Neuronal stem cell (in vitro differentiated cells): ENCODE measurements at regions not wholly inside any gene's neighbourhood (a gene's known extent, or its start where the extent isn't known, plus 50 kb on each side); places are given as distances from the start of the nearest gene placed in this dataset.

Experiments
- DNase-seq: peaks from one replicate; pipeline ENCODE4 v3.0.0-alpha.2; 2013; ENCODE audit warnings: low spot score
- H2AFZ ChIP-seq: one replicate; pipeline ENCODE4 v1.6.1; 2013; ENCODE audit warnings: mild to moderate bottlenecking, low read length, inconsistent platforms
- H2AK5ac ChIP-seq: 2 replicates; pipeline ENCODE4 v1.6.1; 2013; ENCODE audit warnings: low read depth, mild to moderate bottlenecking, inconsistent platforms, low read length, moderate library complexity, mixed read lengths
- H2BK120ac ChIP-seq: 2 replicates; pipeline ENCODE4 v1.6.1; 2013; ENCODE audit warnings: low read depth, mild to moderate bottlenecking, inconsistent platforms, low read length, moderate library complexity, mixed read lengths
- H2BK12ac ChIP-seq: one replicate; pipeline ENCODE4 v1.6.1; 2013; ENCODE audit warnings: low read length, inconsistent platforms
- H2BK15ac ChIP-seq: 2 replicates; pipeline ENCODE4 v1.6.1; 2013; ENCODE audit warnings: mild to moderate bottlenecking, low read length, inconsistent platforms, mixed read lengths
- H2BK5ac ChIP-seq: one replicate; pipeline ENCODE4 v1.6.1; 2013; ENCODE audit warnings: inconsistent platforms, mild to moderate bottlenecking, low read length, moderate library complexity
- H3K14ac ChIP-seq: one replicate; pipeline ENCODE4 v1.6.1; 2013; ENCODE audit warnings: low read length, inconsistent platforms
- H3K18ac ChIP-seq: 2 replicates; pipeline ENCODE4 v1.6.1; 2013; ENCODE audit warnings: low read length, inconsistent platforms
- H3K23ac ChIP-seq: 2 replicates; pipeline ENCODE4 v1.6.1; 2013; ENCODE audit warnings: low read depth, mild to moderate bottlenecking, mixed read lengths, low read length, inconsistent platforms; ENCODE audit not compliant: poor library complexity
- H3K27ac ChIP-seq: replicated peaks from 3 replicates; pipeline ENCODE4 v1.5.1; 2013; ENCODE audit warnings: low read length, inconsistent platforms
- H3K27me3 ChIP-seq, 3 experiments: 2 replicates each; pipeline ENCODE4 v1.6.1; 2013; ENCODE audit warnings: low read length in 3 of 3, mild to moderate bottlenecking in 2 of 3, inconsistent platforms in 1 of 3, low read depth in 1 of 3, mixed read lengths in 1 of 3, moderate library complexity in 1 of 3; ENCODE audit not compliant: control insufficient read depth in 3 of 3, insufficient read depth in 3 of 3
- H3K36me3 ChIP-seq, 2 donors: replicated peaks in 1 of 2; 2 replicates each; pipeline ENCODE4 v1.6.1; 2013; ENCODE audit warnings: low read length in 2 of 2; ENCODE audit not compliant: control insufficient read depth in 2 of 2, insufficient read depth in 2 of 2
- H3K4ac ChIP-seq: 2 replicates; pipeline ENCODE4 v1.6.1; 2013; ENCODE audit warnings: inconsistent platforms, mild to moderate bottlenecking, low read length, moderate library complexity
- H3K4me1 ChIP-seq, 2 donors: 1 replicate in 1 of 2; 2 replicates in 1 of 2; pipeline ENCODE4 v1.6.1; 2013; ENCODE audit warnings: low read length in 2 of 2, low read depth in 1 of 2; ENCODE audit not compliant: control insufficient read depth in 2 of 2, insufficient read depth in 1 of 2
- H3K4me2 ChIP-seq: one replicate; pipeline ENCODE4 v1.6.1; 2013; ENCODE audit warnings: mild to moderate bottlenecking, low read length, inconsistent platforms; ENCODE audit not compliant: insufficient read depth, poor library complexity, severe bottlenecking
- H3K4me3 ChIP-seq, 2 donors: 2 replicates each; pipeline ENCODE4 v1.5.1; 2013; ENCODE audit warnings: low read length in 2 of 2, mild to moderate bottlenecking in 2 of 2, inconsistent platforms in 1 of 2, moderate library complexity in 1 of 2
- H3K79me1 ChIP-seq: one replicate; pipeline ENCODE4 v1.6.1; 2013; ENCODE audit warnings: low read depth, mild to moderate bottlenecking, inconsistent platforms, low read length, moderate library complexity
- H3K9ac ChIP-seq: one replicate; pipeline ENCODE4 v1.6.1; 2013; ENCODE audit warnings: mild to moderate bottlenecking, low read depth, low read length, inconsistent platforms; ENCODE audit not compliant: poor library complexity
- H3K9me3 ChIP-seq, 2 donors: replicated peaks in 1 of 2; 2 replicates each; pipeline versions ENCODE3 to v1.6.1; 2013; ENCODE audit warnings: low read length in 2 of 2, mild to moderate bottlenecking in 2 of 2, inconsistent platforms in 1 of 2, low read depth in 1 of 2, mixed read lengths in 1 of 2, moderate library complexity in 1 of 2; ENCODE audit not compliant: control insufficient read depth in 2 of 2, insufficient read depth in 1 of 2
- H4K8ac ChIP-seq: one replicate; pipeline ENCODE4 v1.6.1; 2013; ENCODE audit warnings: low read depth, mild to moderate bottlenecking, inconsistent platforms, low read length, moderate library complexity
- H4K91ac ChIP-seq: one replicate; pipeline ENCODE4 v1.6.1; 2013; ENCODE audit warnings: low read length, low read depth, mild to moderate bottlenecking, inconsistent platforms; ENCODE audit not compliant: poor library complexity
- WGBS, 2 donors: extraction: QIAGEN DNeasy Blood & Tissue Kit; methylation state at CpG; one replicate each; pipeline ENCODE4 v1.1.7; 2013; ENCODE audit warnings: missing lambda C conversion rate in 2 of 2, mixed read lengths in 1 of 2; ENCODE audit not compliant: insufficient read length in 2 of 2, insufficient replicate concordance in 1 of 2; ENCODE audit errors: extremely low coverage in 2 of 2; 5-methylcytosine and 5-hydroxymethylcytosine counted together

- no peak overlapping the region for H2AK5ac ChIP-seq
- H3K4ac ChIP-seq: no peak overlapping the region
- no peak overlapping the region for H3K18ac ChIP-seq
- no peak overlapping the region for H2BK5ac ChIP-seq
- no CpG with 5 or more reads among the region's 2 CpGs for WGBS, 2 donors
- no peak overlapping the region for H2BK120ac ChIP-seq
- no peaks in the 10 kb centered on the region for H3K36me3 ChIP-seq
- no peak overlapping the region for H4K8ac ChIP-seq
- H3K79me1 ChIP-seq: no peaks in the 10 kb centered on the region
- no peaks in the 10 kb centered on the region for H3K9me3 ChIP-seq
- H3K23ac ChIP-seq: no peak overlapping the region
- no peak overlapping the region for H3K9ac ChIP-seq
- no peak overlapping the region for H2AFZ ChIP-seq
- no peak overlapping the region for H3K4me2 ChIP-seq
- H3K14ac ChIP-seq: no peak overlapping the region
- no peak overlapping the region for H3K4me3 ChIP-seq
- no peak overlapping the region for H2BK15ac ChIP-seq
- DNase-seq: no peak
- no peaks in the 10 kb centered on the region for H3K4me1 ChIP-seq
- H3K27me3 ChIP-seq: no peaks in the 10 kb centered on the region
- H2BK12ac ChIP-seq: no peak overlapping the region
- no peak overlapping the region for H3K27ac ChIP-seq
- H4K91ac ChIP-seq: no peak overlapping the region
These were observed 500.6 kb downstream of the SI start for GRCh38 chr3:164577667-164578210.

- no peaks in the 10 kb centered on the region for H3K27me3 ChIP-seq
- no peak overlapping the region for H3K4ac ChIP-seq
- H2BK120ac ChIP-seq: no peak overlapping the region
- H3K9ac ChIP-seq: no peak overlapping the region
- H3K9me3 ChIP-seq: no peaks in the 10 kb centered on the region
- H3K14ac ChIP-seq: no peak overlapping the region
- H2BK5ac ChIP-seq: no peak overlapping the region
- no peak overlapping the region for H3K4me3 ChIP-seq
- H4K8ac ChIP-seq: no peak overlapping the region
- H3K36me3 ChIP-seq: no peaks in the 10 kb centered on the region
- H3K4me1 ChIP-seq: no peaks in the 10 kb centered on the region
- no peak overlapping the region for H2AFZ ChIP-seq
- no peak overlapping the region for H2BK12ac ChIP-seq
- H3K23ac ChIP-seq: no peak overlapping the region
- no peak overlapping the region for H2AK5ac ChIP-seq
- no peak for DNase-seq
- no peak overlapping the region for H2BK15ac ChIP-seq
- WGBS, 2 donors: 100% methylated on average over 2 of the region's 4 CpGs; no CpG with 5 or more reads in 1 of the 2 donors
- no peak overlapping the region for H3K4me2 ChIP-seq
- H3K79me1 ChIP-seq: no peaks in the 10 kb centered on the region
- H3K27ac ChIP-seq: no peak overlapping the region
- no peak overlapping the region for H3K18ac ChIP-seq
- no peak overlapping the region for H4K91ac ChIP-seq
These were observed 505.9 kb downstream of the SI start for GRCh38 chr3:164572436-164572835.

DNA sequence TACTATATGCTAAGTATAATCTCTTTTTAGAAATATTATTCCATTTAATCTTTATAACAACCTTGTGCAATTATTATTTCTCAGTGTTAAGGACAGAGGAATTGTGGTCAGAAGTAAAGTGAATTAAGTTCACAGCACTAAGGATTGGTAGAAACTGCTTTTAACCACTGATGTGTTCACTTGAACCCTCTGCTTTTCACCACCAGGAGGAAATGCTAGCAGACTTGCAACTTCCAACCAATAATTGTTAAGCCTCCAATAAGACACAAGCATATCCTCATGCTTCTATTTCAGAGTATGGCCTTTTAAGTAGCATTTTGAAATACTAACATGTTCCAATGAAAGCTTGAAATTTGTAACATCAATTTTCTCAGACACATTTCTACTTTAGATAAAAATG lies 527.4 kb downstream of the SI start:
- Histone ChIP-seq H2BK5ac (no peak overlapping the region), H3K23ac (no peak overlapping the region), H2BK12ac (no peak overlapping the region), H2AFZ (no peak overlapping the region), H4K91ac (no peak overlapping the region), H3K27ac (no peak overlapping the region), H3K14ac (no peak overlapping the region), H2BK15ac (no peak overlapping the region), H3K4me2 (no peak overlapping the region), H2BK120ac (no peak overlapping the region), H3K9ac (no peak overlapping the region), H3K27me3 (no peaks in the 10 kb centered on the region), H3K4me3 (no peak overlapping the region), H4K8ac (no peak overlapping the region), H2AK5ac (no peak overlapping the region), H3K4ac (no peak overlapping the region), H3K18ac (no peak overlapping the region), H3K36me3 (no peaks in the 10 kb centered on the region), H3K4me1 (no peaks in the 10 kb centered on the region), H3K79me1 (no peaks in the 10 kb centered on the region), H3K9me3 (no peaks in the 10 kb centered on the region)
- no peak for DNase-seq

GRCh38 chr3:164539215-164539614 lies 539.1 kb downstream of the SI start:
- Histone ChIP-seq H3K23ac (no peak overlapping the region), H3K4me1 (no peaks in the 10 kb centered on the region), H3K9me3 (no peaks in the 10 kb centered on the region), H3K4me3 (no peak overlapping the region), H2BK15ac (no peak overlapping the region), H4K8ac (no peak overlapping the region), H3K4ac (no peak overlapping the region), H2AFZ (no peak overlapping the region), H3K79me1 (no peaks in the 10 kb centered on the region), H3K27me3 (no peaks in the 10 kb centered on the region), H4K91ac (no peak overlapping the region), H3K27ac (no peak overlapping the region), H3K18ac (no peak overlapping the region), H3K14ac (no peak overlapping the region), H3K9ac (no peak overlapping the region), H2AK5ac (no peak overlapping the region), H3K36me3 (no peaks in the 10 kb centered on the region), H2BK120ac (no peak overlapping the region), H3K4me2 (no peak overlapping the region), H2BK12ac (no peak overlapping the region), H2BK5ac (no peak overlapping the region)
- no CpG with 5 or more reads among the region's 2 CpGs for WGBS, 2 donors
- DNase-seq: no peak
